ENCODE measurements at regions not wholly inside any gene's neighbourhood (a gene's known extent, or its start where the extent isn't known, plus 50 kb on each side); places are given as distances from the start of the nearest gene placed in this dataset.

DNA sequence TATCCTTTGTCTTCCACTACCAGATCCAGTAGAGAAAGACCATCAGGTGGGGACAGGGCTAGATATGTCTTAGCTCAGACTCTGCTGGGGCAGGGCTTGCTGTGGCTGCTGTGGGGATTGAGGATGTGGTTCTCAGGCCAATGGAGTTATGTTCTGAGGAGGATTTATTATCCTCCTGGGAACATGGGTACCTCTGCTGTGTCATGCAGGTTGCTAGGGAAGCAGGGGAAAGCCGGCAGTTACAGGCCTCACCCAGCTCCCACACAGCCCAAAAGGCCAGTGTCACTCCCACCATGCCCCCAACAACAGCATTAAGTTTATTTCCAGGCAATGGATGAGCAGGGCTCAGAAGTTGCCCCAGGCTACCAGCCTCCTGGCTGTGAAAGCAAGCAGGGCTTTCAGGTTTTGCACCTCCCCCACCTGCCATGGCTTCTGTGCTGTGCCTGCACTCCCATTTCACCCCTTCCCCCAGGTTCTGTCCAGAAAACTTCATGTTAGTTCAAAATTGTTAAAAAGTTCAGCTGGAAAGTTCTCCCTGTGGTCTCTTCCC lies 879.9 kb downstream of the ARAP2 start:
- no peaks in the 10 kb centered on the region for H3K36me3 Mint-ChIP-seq (ENCODE audit: insufficient read depth)
- H3K4me1 Mint-ChIP-seq, result no peaks in the 10 kb centered on the region
- ATAC-seq (replicated peaks; ENCODE audit: extremely low read depth, poor library complexity, severe bottlenecking), result no peak
- no peak for DNase-seq (ENCODE audit: low spot score in 2 of 2)
- H3K9me3 Mint-ChIP-seq, result peaks cover 8% of the 10 kb centered on the region
- no peak overlapping the region for H3K4me3 Mint-ChIP-seq
- H3K27ac Mint-ChIP-seq (ENCODE audit: low read depth), result no peak overlapping the region
- H3K27me3 Mint-ChIP-seq, result no peaks in the 10 kb centered on the region

DNA sequence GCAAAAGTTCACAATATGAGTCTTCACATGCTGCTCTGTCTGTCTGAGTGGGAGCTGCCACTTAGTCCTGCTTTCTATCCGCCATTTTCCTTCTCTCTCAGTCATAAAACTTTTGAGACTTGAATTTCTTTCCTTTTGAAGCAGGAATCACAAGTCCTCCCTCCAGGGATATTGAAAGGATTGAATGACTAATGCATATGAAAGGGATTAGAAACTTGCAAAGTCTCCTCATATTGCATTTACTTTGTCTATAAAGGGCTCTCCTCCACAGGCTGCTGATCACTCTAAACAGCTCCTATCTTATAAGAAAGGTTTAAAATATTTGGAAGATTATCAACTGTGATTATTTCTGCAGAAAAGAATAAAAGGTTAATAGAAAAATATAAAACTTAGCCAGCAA lies 879.1 kb downstream of the ARAP2 start:
- Mint-ChIP-seq H3K9me3 (peaks cover 8% of the 10 kb centered on the region), H3K27me3 (no peaks in the 10 kb centered on the region), H3K27ac (ENCODE audit: low read depth) (no peak overlapping the region), H3K36me3 (ENCODE audit: insufficient read depth) (no peaks in the 10 kb centered on the region), H3K4me1 (no peaks in the 10 kb centered on the region), H3K4me3 (no peak overlapping the region)
- DNase-seq (ENCODE audit: low spot score in 2 of 2) (no peak), ATAC-seq (replicated peaks; ENCODE audit: extremely low read depth, poor library complexity, severe bottlenecking) (no peak)

DNA sequence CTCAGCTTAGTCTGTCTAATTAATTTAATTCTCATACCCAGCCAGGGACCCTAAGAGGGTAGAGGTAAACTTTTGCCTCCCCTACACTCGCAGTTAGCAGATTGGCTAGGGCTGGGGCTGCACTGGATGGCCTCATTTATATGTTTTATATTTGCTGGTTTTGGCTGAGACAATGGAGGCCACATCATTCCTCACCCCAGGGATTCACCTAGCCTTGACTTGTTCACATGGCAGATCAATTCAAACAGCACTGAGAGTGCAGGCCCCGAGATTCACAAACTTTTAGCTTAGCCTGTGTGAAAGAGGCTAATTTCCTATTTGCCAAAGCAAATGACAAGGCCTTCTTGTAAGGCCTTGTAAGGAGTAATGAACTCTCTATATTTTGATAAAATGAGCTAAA lies 844.4 kb downstream of the ARAP2 start:
- Mint-ChIP-seq H3K27me3 (no peaks in the 10 kb centered on the region), H3K4me3 (no peak overlapping the region), H3K9me3 (no peaks in the 10 kb centered on the region), H3K4me1 (no peaks in the 10 kb centered on the region), H3K27ac (ENCODE audit: low read depth) (no peak overlapping the region), H3K36me3 (ENCODE audit: insufficient read depth) (no peaks in the 10 kb centered on the region)
- DNase-seq (ENCODE audit: low spot score in 2 of 2) (no peak), ATAC-seq (replicated peaks; ENCODE audit: extremely low read depth, poor library complexity, severe bottlenecking) (no peak)

- H3K4me3 Mint-ChIP-seq, result no peak overlapping the region
- H3K9me3 Mint-ChIP-seq, result peaks cover 11% of the 10 kb centered on the region
- no peaks in the 10 kb centered on the region for H3K36me3 Mint-ChIP-seq (ENCODE audit: insufficient read depth)
- DNase-seq (ENCODE audit: low spot score in 2 of 2), result no peak
- H3K4me1 Mint-ChIP-seq, result no peaks in the 10 kb centered on the region
- H3K27me3 Mint-ChIP-seq, result no peaks in the 10 kb centered on the region
- H3K27ac Mint-ChIP-seq (ENCODE audit: low read depth), result no peak overlapping the region
- no peak for ATAC-seq (replicated peaks; ENCODE audit: extremely low read depth, poor library complexity, severe bottlenecking)
These were observed 821.2 kb downstream of the ARAP2 start for GRCh38 chr4:35423104-35423503.

GRCh38 chr4:35447474-35447873 lies 796.8 kb downstream of the ARAP2 start:
- Mint-ChIP-seq H3K27me3 (no peaks in the 10 kb centered on the region), H3K4me3 (no peak overlapping the region), H3K9me3 (peaks cover 29% of the 10 kb centered on the region), H3K27ac (ENCODE audit: low read depth) (no peak overlapping the region), H3K36me3 (ENCODE audit: insufficient read depth) (no peaks in the 10 kb centered on the region), H3K4me1 (no peaks in the 10 kb centered on the region)
- DNase-seq (ENCODE audit: low spot score in 2 of 2) (no peak), ATAC-seq (replicated peaks; ENCODE audit: extremely low read depth, poor library complexity, severe bottlenecking) (no peak)

- H3K36me3 Mint-ChIP-seq (ENCODE audit: insufficient read depth), result no peaks in the 10 kb centered on the region
- H3K9me3 Mint-ChIP-seq, result peaks cover 30% of the 10 kb centered on the region
- DNase-seq (ENCODE audit: low spot score in 2 of 2) (no peak), ATAC-seq (replicated peaks; ENCODE audit: extremely low read depth, poor library complexity, severe bottlenecking) (no peak)
- no peaks in the 10 kb centered on the region for H3K27me3 Mint-ChIP-seq
- H3K4me3 Mint-ChIP-seq, result no peak overlapping the region
- H3K4me1 Mint-ChIP-seq, result no peaks in the 10 kb centered on the region
- H3K27ac Mint-ChIP-seq (ENCODE audit: low read depth), result no peak overlapping the region
These were observed 785.3 kb downstream of the ARAP2 start for GRCh38 chr4:35459045-35459444.

- Mint-ChIP-seq H3K27me3 (no peaks in the 10 kb centered on the region), H3K9me3 (peaks cover 22% of the 10 kb centered on the region), H3K27ac (ENCODE audit: low read depth) (no peak overlapping the region), H3K4me1 (no peaks in the 10 kb centered on the region), H3K36me3 (ENCODE audit: insufficient read depth) (no peaks in the 10 kb centered on the region), H3K4me3 (no peak overlapping the region)
- no peak for ATAC-seq (replicated peaks; ENCODE audit: extremely low read depth, poor library complexity, severe bottlenecking)
- DNase-seq (ENCODE audit: low spot score in 2 of 2), result no peak
These were observed 782.2 kb downstream of the ARAP2 start for GRCh38 chr4:35461931-35462659.

DNA sequence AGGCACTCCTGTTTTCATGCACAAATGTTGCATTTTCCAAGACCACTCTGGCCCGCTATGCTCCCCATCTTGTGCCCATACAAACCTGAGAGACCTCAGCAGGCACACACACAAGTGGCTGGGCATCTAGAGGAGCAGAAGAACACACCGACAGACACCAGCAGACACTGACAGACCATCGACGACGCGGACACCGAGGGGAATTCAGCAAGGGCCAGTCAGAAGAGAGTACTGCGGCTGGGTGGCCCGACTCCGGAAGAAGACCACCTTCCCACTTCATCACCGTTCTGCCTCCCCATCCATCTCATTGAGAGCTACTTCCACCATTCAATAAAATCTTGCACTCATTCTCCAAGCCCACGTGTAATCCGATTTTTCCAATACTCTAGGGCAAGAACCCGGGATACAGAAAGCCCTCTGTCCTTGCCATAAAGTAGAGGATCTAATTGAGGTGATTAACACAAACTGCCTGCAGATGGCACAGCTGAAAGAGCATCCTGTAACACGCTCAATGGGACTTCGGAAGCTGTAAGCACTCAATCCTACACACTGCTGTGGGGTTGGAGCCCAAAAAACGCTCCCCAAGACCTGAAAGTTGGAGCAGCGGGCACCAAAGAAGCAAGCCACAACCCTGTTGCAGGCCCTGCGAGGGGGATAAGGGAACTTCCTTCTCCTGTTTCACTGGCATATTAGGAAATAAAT lies 780.9 kb downstream of the ARAP2 start:
- ATAC-seq (replicated peaks; ENCODE audit: extremely low read depth, poor library complexity, severe bottlenecking) (no peak), DNase-seq (ENCODE audit: low spot score in 2 of 2) (no peak)
- no peaks in the 10 kb centered on the region for H3K4me1 Mint-ChIP-seq
- H3K9me3 Mint-ChIP-seq, result peaks cover 16% of the 10 kb centered on the region
- no peak overlapping the region for H3K4me3 Mint-ChIP-seq
- H3K27ac Mint-ChIP-seq (ENCODE audit: low read depth), result no peak overlapping the region
- no peaks in the 10 kb centered on the region for H3K27me3 Mint-ChIP-seq
- no peaks in the 10 kb centered on the region for H3K36me3 Mint-ChIP-seq (ENCODE audit: insufficient read depth)

DNA sequence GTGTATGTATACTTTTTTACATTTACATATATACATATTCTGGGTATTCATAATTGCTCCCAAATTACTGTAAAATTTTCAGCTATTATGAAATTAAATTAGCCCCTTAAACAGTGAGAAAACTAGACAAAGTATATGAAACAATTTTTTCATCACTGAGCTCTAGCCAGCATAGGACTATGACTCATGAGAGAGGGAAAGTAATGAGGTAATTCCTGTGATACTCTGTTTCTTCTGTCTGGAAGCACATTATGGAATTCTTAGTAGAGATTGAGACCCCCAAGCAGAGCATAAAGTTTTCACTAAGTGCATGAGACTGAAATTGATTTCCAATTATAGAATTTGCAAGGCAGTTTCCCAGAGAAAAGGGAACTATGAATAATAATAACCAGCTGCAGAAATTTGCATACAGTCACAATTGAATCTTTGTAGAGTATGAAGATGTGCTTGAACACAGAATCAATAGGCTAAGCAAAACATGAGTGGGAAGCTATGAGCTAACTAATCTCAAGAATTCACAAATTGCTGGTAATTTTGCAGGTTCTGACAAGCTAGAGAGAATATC lies 779.3 kb downstream of the ARAP2 start:
- H3K4me1 Mint-ChIP-seq, result no peaks in the 10 kb centered on the region
- ATAC-seq (replicated peaks; ENCODE audit: extremely low read depth, poor library complexity, severe bottlenecking) (no peak), DNase-seq (ENCODE audit: low spot score in 2 of 2) (no peak)
- peaks cover 6% of the 10 kb centered on the region for H3K9me3 Mint-ChIP-seq
- no peak overlapping the region for H3K4me3 Mint-ChIP-seq
- H3K27ac Mint-ChIP-seq (ENCODE audit: low read depth), result no peak overlapping the region
- no peaks in the 10 kb centered on the region for H3K36me3 Mint-ChIP-seq (ENCODE audit: insufficient read depth)
- no peaks in the 10 kb centered on the region for H3K27me3 Mint-ChIP-seq

GRCh38 chr4:35491093-35491492 lies 753.2 kb downstream of the ARAP2 start:
- H3K4me3 Mint-ChIP-seq, result no peak overlapping the region
- H3K36me3 Mint-ChIP-seq (ENCODE audit: insufficient read depth), result no peaks in the 10 kb centered on the region
- no peaks in the 10 kb centered on the region for H3K4me1 Mint-ChIP-seq
- no peak overlapping the region for H3K27ac Mint-ChIP-seq (ENCODE audit: low read depth)
- no peak for DNase-seq (ENCODE audit: low spot score in 2 of 2)
- H3K9me3 Mint-ChIP-seq, result no peaks in the 10 kb centered on the region
- no peak for ATAC-seq (replicated peaks; ENCODE audit: extremely low read depth, poor library complexity, severe bottlenecking)
- H3K27me3 Mint-ChIP-seq, result no peaks in the 10 kb centered on the region

DNA sequence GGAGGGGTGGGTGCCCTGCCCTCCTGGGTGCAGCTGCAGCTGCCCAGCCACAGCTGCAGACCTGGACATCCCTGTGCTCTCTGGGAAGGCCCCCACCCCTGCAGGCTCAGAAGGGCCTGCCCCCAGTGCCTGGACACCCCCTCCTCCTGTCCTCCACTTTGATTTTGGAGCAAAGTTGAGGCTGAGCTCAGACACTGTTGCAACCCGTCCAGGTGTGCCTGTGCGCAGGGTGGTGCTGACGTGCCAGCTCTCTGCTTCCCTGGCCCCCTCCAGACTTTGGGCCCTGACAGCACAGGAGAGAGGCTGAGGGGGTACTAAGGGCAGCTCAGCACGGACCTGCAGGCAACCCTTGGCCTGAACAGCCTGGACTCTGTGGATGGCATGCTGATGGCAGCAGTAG lies 750.3 kb downstream of the ARAP2 start:
- ATAC-seq (replicated peaks; ENCODE audit: extremely low read depth, poor library complexity, severe bottlenecking) (no peak), DNase-seq (ENCODE audit: low spot score in 2 of 2) (no peak)
- H3K27me3 Mint-ChIP-seq, result no peaks in the 10 kb centered on the region
- no peak overlapping the region for H3K27ac Mint-ChIP-seq (ENCODE audit: low read depth)
- H3K4me3 Mint-ChIP-seq, result no peak overlapping the region
- H3K4me1 Mint-ChIP-seq, result no peaks in the 10 kb centered on the region
- no peaks in the 10 kb centered on the region for H3K9me3 Mint-ChIP-seq
- no peaks in the 10 kb centered on the region for H3K36me3 Mint-ChIP-seq (ENCODE audit: insufficient read depth)

DNA sequence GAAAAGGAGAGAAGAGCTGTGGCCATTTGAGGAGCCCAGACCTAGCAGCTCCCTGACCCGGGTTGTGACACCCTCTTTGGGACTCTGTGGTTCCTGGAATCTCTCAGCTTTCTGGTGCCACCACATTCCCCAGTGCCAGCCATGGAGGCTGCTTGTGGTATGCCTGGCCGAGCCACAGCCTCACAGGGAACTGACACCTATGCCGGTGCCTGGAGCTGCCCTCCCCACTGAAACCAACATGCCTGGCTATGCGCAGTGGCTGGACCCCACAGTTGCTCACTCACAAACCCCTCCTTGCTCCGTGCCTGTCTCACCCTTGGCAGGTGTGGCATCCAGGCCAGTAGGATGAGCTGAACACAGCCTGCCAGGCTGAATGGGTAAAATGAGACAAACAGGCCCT lies 749.4 kb downstream of the ARAP2 start:
- no peaks in the 10 kb centered on the region for H3K9me3 Mint-ChIP-seq
- H3K4me1 Mint-ChIP-seq, result no peaks in the 10 kb centered on the region
- H3K27ac Mint-ChIP-seq (ENCODE audit: low read depth), result no peak overlapping the region
- H3K27me3 Mint-ChIP-seq, result no peaks in the 10 kb centered on the region
- no peak overlapping the region for H3K4me3 Mint-ChIP-seq
- H3K36me3 Mint-ChIP-seq (ENCODE audit: insufficient read depth), result no peaks in the 10 kb centered on the region
- ATAC-seq (replicated peaks; ENCODE audit: extremely low read depth, poor library complexity, severe bottlenecking) (no peak), DNase-seq (ENCODE audit: low spot score in 2 of 2) (no peak)

DNA sequence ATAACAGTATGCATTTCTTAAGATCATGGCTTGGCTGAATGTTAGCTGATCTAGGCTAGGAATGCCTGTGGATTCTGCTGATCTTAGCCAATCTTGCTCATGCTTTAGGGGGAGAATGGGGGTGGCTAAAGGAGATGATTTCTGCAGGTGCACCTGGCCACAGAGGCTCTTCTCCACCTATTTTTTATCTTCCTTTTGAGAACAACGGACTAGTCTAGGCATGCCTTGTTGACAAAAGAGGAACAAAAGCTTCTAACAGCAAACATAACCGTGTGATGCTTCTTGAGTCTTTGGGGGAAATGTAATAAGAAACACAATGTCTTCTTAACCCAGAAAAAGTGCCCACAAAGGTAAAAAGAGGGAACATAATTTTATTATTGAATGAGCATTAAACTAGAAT lies 743.5 kb downstream of the ARAP2 start:
- no peak for ATAC-seq (replicated peaks; ENCODE audit: extremely low read depth, poor library complexity, severe bottlenecking)
- H3K27me3 Mint-ChIP-seq, result no peaks in the 10 kb centered on the region
- H3K4me3 Mint-ChIP-seq, result no peak overlapping the region
- H3K27ac Mint-ChIP-seq (ENCODE audit: low read depth), result no peak overlapping the region
- no peaks in the 10 kb centered on the region for H3K4me1 Mint-ChIP-seq
- no peaks in the 10 kb centered on the region for H3K36me3 Mint-ChIP-seq (ENCODE audit: insufficient read depth)
- no peak for DNase-seq (ENCODE audit: low spot score in 2 of 2)
- H3K9me3 Mint-ChIP-seq, result peaks cover 5% of the 10 kb centered on the region
